ENCODE measurements at regions not wholly inside any gene's neighbourhood (a gene's known extent, or its start where the extent isn't known, plus 50 kb on each side); places are given as distances from the start of the nearest gene placed in this dataset.

- Histone ChIP-seq H3K9ac (ENCODE audit: low read length) (no peak overlapping the region), H3K27ac (ENCODE audit: low read depth, low read length, poor library complexity, severe bottlenecking) (no peak overlapping the region), H3K4me1 (ENCODE audit: insufficient read depth, low read length, severe bottlenecking) (no peaks in the 10 kb centered on the region), H4K20me1 (ENCODE audit: insufficient read depth, low read length) (no peaks in the 10 kb centered on the region), H3K79me2 (ENCODE audit: insufficient read depth, low read length) (no peaks in the 10 kb centered on the region), H3K4me3 (ENCODE audit: low read depth, low read length, poor library complexity, severe bottlenecking) (no peak overlapping the region), H3K4me2 (ENCODE audit: low read length) (no peak overlapping the region), H3K36me3 (ENCODE audit: insufficient read depth, low read length) (no peaks in the 10 kb centered on the region), H2AFZ (ENCODE audit: low read length) (no peak overlapping the region), H3K27me3 (ENCODE audit: insufficient read depth, low read length) (no peaks in the 10 kb centered on the region), H3K9me2 (ENCODE audit: low read depth, low read length) (no peaks in the 10 kb centered on the region), H3F3A (ENCODE audit: insufficient read depth, low read length) (no peaks in the 10 kb centered on the region), H3K9me3 (ENCODE audit: low read length) (no peaks in the 10 kb centered on the region)
- TF ChIP-seq CTCF (IDR thresholded peaks at IDR 0.05; ENCODE audit: low read length) (no peak), EZH2 (IDR thresholded peaks at IDR 0.05; ENCODE audit: borderline replicate concordance, low read length) (no peak)
Observed at GRCh38 chr11:19573666-19574065, 139.0 kb upstream of the NAV2 start.

- Histone ChIP-seq H3K36me3 (ENCODE audit: insufficient read depth, low read length) (no peaks in the 10 kb centered on the region), H3K27ac (ENCODE audit: low read depth, low read length, poor library complexity, severe bottlenecking) (no peak overlapping the region), H3K79me2 (ENCODE audit: insufficient read depth, low read length) (no peaks in the 10 kb centered on the region), H3K4me3 (ENCODE audit: low read depth, low read length, poor library complexity, severe bottlenecking) (no peak overlapping the region), H3F3A (ENCODE audit: insufficient read depth, low read length) (no peaks in the 10 kb centered on the region), H3K27me3 (ENCODE audit: insufficient read depth, low read length) (no peaks in the 10 kb centered on the region), H3K9me2 (ENCODE audit: low read depth, low read length) (no peaks in the 10 kb centered on the region), H3K4me2 (ENCODE audit: low read length) (no peak overlapping the region), H2AFZ (ENCODE audit: low read length) (no peak overlapping the region), H4K20me1 (ENCODE audit: insufficient read depth, low read length) (no peaks in the 10 kb centered on the region), H3K9ac (ENCODE audit: low read length) (no peak overlapping the region), H3K9me3 (ENCODE audit: low read length) (no peaks in the 10 kb centered on the region), H3K4me1 (ENCODE audit: insufficient read depth, low read length, severe bottlenecking) (no peaks in the 10 kb centered on the region)
- TF ChIP-seq EZH2 (IDR thresholded peaks at IDR 0.05; ENCODE audit: borderline replicate concordance, low read length) (no peak), CTCF (IDR thresholded peaks at IDR 0.05; ENCODE audit: low read length) (no peak)
Observed at GRCh38 chr11:19571906-19572305, 140.7 kb upstream of the NAV2 start.

- no peak for TF ChIP-seq EZH2 (IDR thresholded peaks at IDR 0.05; ENCODE audit: borderline replicate concordance, low read length)
- no peak for TF ChIP-seq CTCF (IDR thresholded peaks at IDR 0.05; ENCODE audit: low read length)
- no peaks in the 10 kb centered on the region for H3K27me3 ChIP-seq (ENCODE audit: insufficient read depth, low read length)
- H3K4me1 ChIP-seq (ENCODE audit: insufficient read depth, low read length, severe bottlenecking) = no peaks in the 10 kb centered on the region
Observed at GRCh38 chr11:19570889-19571288, 141.7 kb upstream of the NAV2 start.

More at GRCh38 chr11:19570889-19571288, 141.7 kb upstream of the NAV2 start:
- no peaks in the 10 kb centered on the region for H3K79me2 ChIP-seq (ENCODE audit: insufficient read depth, low read length)
- H3K36me3 ChIP-seq (ENCODE audit: insufficient read depth, low read length) = no peaks in the 10 kb centered on the region
- no peaks in the 10 kb centered on the region for H3F3A ChIP-seq (ENCODE audit: insufficient read depth, low read length)
- no peaks in the 10 kb centered on the region for H4K20me1 ChIP-seq (ENCODE audit: insufficient read depth, low read length)
- H3K4me3 ChIP-seq (ENCODE audit: low read depth, low read length, poor library complexity, severe bottlenecking) = no peak overlapping the region
- no peak overlapping the region for H2AFZ ChIP-seq (ENCODE audit: low read length)
- no peak overlapping the region for H3K9ac ChIP-seq (ENCODE audit: low read length)
- no peaks in the 10 kb centered on the region for H3K9me2 ChIP-seq (ENCODE audit: low read depth, low read length)
- no peaks in the 10 kb centered on the region for H3K9me3 ChIP-seq (ENCODE audit: low read length)
- no peak overlapping the region for H3K27ac ChIP-seq (ENCODE audit: low read depth, low read length, poor library complexity, severe bottlenecking)
- no peak overlapping the region for H3K4me2 ChIP-seq (ENCODE audit: low read length)

Data from OCI-LY1 (cell line).